ENCODE measurements at regions not wholly inside any gene's neighbourhood (a gene's known extent, or its start where the extent isn't known, plus 50 kb on each side); places are given as distances from the start of the nearest gene placed in this dataset.
"Not testable (repeated sequence)": the region's sequence is repeated elsewhere in the genome, so short reads cannot be mapped to it uniquely, and the experiment has no call there.

DNA sequence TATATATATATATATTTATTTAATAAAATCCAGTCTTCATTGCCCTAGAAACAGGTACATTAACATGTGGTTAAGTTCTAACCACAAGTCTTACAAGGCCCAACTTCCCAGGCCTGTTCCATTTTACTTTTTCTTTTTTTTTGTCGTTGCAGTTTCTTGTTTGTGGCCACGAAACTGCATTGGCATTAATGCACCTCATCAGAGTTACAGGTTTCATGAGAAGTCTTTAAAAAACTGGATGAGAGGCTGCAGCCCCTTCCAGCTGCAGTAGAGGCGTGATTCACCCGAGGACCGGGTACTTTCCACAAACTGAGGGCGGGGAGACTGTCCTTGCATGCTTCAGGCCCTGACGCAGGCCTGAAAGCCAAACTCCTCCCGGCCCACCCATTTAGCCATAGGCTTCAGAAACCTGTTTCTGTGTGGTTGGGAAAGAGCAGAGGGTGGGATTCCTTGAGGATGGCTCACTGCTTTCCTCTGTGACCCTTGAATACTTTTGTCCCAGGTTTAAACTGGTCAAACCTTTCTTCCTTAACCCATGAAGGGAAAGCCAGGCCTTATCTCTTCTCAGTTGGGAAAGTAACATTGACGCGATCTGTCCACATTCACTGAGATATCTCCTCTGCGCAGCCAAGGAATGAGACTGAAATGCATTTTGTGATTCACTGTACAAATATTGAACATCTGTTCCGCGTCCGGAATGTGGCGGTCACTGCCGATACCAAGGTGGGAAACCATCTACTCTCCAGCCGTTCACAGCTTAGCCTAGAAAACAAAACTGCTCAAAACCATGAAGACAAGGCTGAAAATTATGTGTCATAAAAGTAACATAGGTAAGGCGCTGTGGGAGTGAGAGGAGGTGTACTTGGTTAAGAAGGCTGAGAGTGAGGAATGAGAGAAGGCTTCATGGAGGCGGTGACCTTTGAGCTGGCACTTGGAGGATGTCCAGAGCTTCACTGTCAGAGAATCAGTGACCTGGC is 311.7 kb downstream of the GATA3 start:
- no peak overlapping the region for H3K4me3 ChIP-seq
- H3K9ac ChIP-seq: no peak overlapping the region
- no peaks in the 10 kb centered on the region for H4K20me1 ChIP-seq
- H3K9me3 ChIP-seq: peaks cover 8% of the 10 kb centered on the region; the same call in 1 of the 2 replicates
- H3K36me3 ChIP-seq: no peaks in the 10 kb centered on the region
- H3K27me3 ChIP-seq: no peaks in the 10 kb centered on the region
- peak overlapping the region; percentile 32 for H3K4me2 ChIP-seq
- TF ChIP-seq Cebpa-rat (IDR thresholded peaks at IDR 0.05): no peak
- H3K27ac ChIP-seq: no peak overlapping the region
- peaks cover 58% of the 10 kb centered on the region for H3K4me1 ChIP-seq

DNA sequence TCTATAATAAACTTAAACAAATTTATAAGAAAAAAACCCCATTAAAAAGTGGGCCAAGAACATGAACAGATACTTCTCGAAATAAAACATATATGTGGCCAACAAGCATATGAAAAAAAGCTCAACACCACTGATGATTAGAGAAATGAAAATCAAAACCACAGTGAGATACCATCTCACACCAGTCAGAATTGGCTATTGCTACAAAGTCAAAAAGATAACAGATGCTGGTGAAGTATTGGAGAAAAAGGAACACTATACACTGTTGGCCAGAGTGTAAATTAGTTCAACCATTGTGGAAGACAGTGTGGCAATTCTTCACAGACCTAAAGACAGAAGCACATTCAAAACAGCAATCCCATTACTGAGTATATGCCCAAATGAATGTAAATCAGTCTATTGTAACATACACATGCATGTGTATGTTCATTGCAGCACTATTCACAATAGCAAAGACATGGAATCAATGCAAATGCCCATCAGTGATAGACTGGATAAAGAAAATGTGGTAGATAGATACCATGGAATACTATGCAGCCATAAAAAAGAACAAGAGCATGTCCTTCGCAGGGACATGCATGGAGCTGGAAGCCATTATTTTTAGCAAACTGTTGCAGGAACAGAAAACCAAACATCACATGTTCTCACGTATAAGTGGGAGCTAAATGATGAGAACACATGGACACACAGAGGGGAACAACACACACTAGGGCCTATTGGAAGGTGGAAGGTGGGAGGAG is 313.4 kb downstream of the GATA3 start:
- not testable (repeated sequence) for H3K4me3 ChIP-seq, H3K36me3 ChIP-seq, H3K27ac ChIP-seq, H3K4me2 ChIP-seq, H3K9ac ChIP-seq, H4K20me1 ChIP-seq, H3K27me3 ChIP-seq, H3K9me3 ChIP-seq
- peaks cover 55% of the 10 kb centered on the region for H3K4me1 ChIP-seq

DNA sequence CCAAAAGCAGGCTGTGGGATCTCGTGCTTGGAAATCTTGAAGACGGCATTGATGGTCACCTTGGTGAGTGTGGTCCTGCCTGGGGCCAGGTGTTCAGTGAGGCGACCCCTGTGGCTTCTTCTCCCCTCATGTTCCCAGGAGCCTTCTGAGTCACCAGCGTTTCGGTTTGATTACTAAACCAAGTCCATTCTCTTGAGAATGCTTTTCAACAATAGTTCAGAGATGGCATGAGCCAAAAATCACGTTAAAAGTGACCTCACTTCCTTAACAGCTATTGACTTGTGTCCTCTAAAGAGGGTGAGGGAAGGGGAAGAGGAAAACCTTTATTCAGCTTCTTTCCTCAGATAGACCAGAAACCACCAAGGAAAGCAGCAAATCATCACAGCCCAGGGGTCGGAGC is 315.2 kb downstream of the GATA3 start:
- H3K27ac ChIP-seq: peak overlapping the region; percentile 33; the same call in 1 of the 2 replicates
- peak overlapping the region; percentile 67 for H3K4me2 ChIP-seq
- H3K36me3 ChIP-seq: no peaks in the 10 kb centered on the region
- no peak for TF ChIP-seq Cebpa-rat (IDR thresholded peaks at IDR 0.05)
- H3K4me3 ChIP-seq: no peak overlapping the region
- H3K9me3 ChIP-seq: peaks cover 8% of the 10 kb centered on the region; the same call in 1 of the 2 replicates
- peaks cover 43% of the 10 kb centered on the region for H3K4me1 ChIP-seq
- no peaks in the 10 kb centered on the region for H4K20me1 ChIP-seq
- no peak overlapping the region; the same call in 1 of the 2 replicates for H3K9ac ChIP-seq
- no peaks in the 10 kb centered on the region for H3K27me3 ChIP-seq

DNA sequence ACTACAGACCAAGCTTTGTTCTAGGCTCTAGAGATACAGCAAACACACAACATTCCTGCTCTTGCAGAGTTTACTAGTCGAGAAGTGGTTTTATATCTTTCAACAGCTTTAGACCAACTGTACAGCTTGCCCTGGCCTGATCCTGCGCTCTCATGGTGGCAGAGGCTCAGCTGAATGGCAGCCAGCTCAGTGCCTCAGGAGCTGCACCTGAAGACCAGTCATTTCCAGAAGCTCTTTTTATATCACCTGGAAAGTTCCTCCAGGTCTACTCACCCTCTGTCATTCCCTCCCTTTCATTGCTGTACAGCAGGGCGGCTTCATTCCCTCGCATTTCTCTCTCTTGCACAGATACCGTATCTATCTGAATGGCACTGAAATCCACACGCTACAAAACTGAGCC is 319.8 kb downstream of the GATA3 start:
- no peaks in the 10 kb centered on the region for H3K36me3 ChIP-seq
- TF ChIP-seq Cebpa-rat (IDR thresholded peaks at IDR 0.05): no peak
- H3K4me3 ChIP-seq: no peak overlapping the region
- H4K20me1 ChIP-seq: no peaks in the 10 kb centered on the region
- H3K4me2 ChIP-seq: no peak overlapping the region
- no peaks in the 10 kb centered on the region for H3K9me3 ChIP-seq
- H3K27ac ChIP-seq: no peak overlapping the region
- no peak overlapping the region for H3K9ac ChIP-seq
- peaks cover 43% of the 10 kb centered on the region for H3K4me1 ChIP-seq
- H3K27me3 ChIP-seq: no peaks in the 10 kb centered on the region

DNA sequence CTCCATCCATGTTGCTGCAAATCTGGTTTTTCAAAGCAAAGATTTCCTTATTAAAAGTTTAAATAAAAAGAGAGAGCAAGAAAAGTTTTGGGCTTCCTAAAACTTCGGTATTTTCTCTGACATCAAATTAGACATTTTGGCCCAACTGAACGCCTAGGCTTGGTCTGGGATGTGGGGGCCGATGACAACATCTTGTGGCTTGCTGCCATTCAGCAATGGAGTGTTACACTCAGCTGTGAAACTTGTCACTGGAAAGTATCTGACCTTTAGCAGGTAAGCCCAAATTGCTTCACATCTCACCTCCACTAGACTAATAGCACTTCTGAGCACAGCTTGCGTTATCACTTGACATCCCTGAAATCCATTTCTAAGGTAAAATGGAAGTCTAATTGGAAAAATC is 320.6 kb downstream of the GATA3 start:
- no peak for TF ChIP-seq Cebpa-rat (IDR thresholded peaks at IDR 0.05)
- Histone ChIP-seq H3K4me2 (no peak overlapping the region), H3K27me3 (no peaks in the 10 kb centered on the region), H3K36me3 (no peaks in the 10 kb centered on the region), H3K27ac (no peak overlapping the region), H3K9me3 (no peaks in the 10 kb centered on the region), H3K4me1 (peaks cover 42% of the 10 kb centered on the region), H4K20me1 (no peaks in the 10 kb centered on the region), H3K9ac (no peak overlapping the region), H3K4me3 (no peak overlapping the region)

DNA sequence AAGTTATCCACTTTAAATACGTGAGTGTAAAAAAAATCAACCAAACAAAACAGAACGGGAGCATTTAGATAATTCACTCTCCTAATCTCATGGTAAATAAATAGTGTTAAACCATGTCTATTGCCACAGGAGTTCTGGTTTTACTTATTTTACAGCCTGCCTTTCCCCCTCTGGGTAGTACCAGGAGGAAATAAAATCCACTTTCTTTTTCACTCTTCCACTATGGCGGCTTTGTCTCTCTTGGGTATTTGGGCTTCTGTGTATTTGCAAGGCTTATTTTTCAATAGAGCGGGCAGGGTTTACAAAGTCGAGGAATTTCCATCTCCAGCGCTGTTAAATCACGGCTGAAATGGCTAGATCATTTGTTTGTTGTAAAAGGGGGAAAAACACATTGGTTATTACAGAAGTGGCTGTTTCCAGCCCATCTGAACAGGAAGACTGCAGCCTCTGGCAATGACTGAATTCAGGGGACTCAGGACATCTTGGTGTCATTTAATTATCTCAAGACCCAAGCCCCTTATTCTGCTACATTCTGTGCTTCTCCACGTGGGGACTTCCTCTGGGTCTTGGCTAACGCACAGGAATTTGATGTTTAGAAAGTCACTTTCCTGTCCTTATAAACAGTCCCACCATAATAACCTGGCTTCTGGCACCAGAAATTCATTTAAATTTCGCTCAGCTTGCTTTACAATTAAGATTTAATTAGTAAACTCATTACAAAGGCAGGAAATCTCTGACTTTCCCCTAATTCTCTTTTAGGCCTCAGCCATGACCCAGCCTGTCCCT is 323.9 kb downstream of the GATA3 start:
- H3K4me1 ChIP-seq: peaks cover 36% of the 10 kb centered on the region
- H3K27ac ChIP-seq: no peak overlapping the region; the same call in 1 of the 2 replicates
- peak overlapping the region; percentile 34 for H3K4me2 ChIP-seq
- TF ChIP-seq Cebpa-rat (IDR thresholded peaks at IDR 0.05): no peak
- no peaks in the 10 kb centered on the region for H3K36me3 ChIP-seq
- no peaks in the 10 kb centered on the region for H3K9me3 ChIP-seq
- H3K9ac ChIP-seq: no peak overlapping the region
- no peaks in the 10 kb centered on the region for H4K20me1 ChIP-seq
- no peak overlapping the region for H3K4me3 ChIP-seq
- no peaks in the 10 kb centered on the region for H3K27me3 ChIP-seq

DNA sequence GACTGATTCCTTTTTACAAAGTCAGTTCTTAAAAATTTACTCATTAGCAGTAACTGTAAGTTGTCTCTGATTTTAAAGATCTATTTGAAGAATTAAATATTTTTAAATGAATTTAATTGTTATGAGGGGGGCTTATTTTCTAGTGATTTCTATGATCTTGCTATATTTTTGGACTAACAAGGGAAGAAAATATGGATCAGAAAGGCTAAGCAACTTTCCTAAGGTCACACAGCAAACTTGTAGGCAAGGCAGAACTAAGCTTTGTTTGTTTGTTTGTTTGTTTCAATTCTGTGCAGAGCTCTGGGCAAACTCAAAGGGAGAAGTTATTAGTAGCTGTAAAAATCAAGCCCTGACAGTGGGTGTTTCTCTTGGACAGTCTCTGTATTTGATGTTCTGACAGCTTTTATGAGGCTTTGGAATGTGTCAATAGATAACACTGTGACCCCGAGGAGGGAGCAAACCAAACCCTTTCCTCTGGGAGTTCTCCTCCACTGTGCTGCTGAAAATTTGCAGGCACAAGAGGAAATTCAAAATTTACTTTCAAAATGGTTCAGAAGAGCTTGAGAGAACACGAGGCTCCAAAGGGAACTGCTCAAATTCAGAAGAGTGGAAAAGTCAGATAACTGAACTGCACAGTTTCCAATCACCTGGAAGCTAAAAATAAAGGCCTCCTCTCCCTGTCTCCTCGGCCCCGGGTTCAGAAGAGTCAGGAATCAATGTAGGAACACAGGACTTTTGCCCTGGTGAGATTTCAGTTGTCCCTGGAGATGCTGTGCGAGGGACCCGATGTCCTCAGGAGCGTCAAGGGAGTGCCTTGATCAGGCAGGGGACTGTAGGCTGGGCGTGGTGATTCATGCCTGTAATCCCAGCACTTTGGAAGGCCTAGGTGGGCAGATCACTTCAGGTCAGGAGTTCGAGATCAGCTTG is 325.7 kb downstream of the GATA3 start:
- no peaks in the 10 kb centered on the region for H3K36me3 ChIP-seq
- H3K9me3 ChIP-seq: no peaks in the 10 kb centered on the region
- H3K4me1 ChIP-seq: peaks cover 36% of the 10 kb centered on the region
- no peaks in the 10 kb centered on the region for H4K20me1 ChIP-seq
- H3K27me3 ChIP-seq: no peaks in the 10 kb centered on the region
- no peak overlapping the region for H3K9ac ChIP-seq
- no peak for TF ChIP-seq Cebpa-rat (IDR thresholded peaks at IDR 0.05)
- H3K4me2 ChIP-seq: peak overlapping the region; percentile 63
- no peak overlapping the region for H3K4me3 ChIP-seq
- no peak overlapping the region for H3K27ac ChIP-seq

DNA sequence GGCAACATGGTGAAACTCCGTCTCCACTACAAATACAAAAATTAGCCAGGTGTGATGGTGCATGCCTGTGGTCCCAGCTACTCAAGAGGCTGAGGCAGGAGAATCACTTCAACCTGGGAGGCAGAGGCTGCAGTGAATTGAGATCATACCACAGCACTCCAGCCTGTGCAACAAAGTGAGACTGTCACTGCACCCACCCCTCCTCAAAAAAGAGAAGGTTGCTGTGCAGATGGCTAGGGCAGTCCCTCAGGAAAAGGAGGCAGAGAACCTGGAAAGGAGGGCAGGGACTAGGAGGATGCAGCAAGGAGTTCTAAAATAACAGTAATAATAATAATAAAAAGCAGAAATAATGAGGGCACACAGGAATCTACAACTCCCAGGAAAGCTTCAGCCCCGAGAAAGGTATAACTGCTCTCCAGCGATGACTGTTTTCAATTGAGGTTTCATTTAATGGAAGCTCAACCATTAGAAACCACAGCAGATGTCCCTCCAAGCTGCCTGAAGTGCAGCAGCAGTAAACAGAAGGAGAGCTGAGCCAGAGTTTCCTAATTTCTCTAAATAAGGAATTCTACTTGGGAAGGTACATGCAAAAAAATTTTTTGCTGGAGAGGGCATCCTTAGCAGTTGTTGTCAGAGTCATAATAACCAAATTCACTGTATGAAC is 326.5 kb downstream of the GATA3 start:
- no peaks in the 10 kb centered on the region for H3K27me3 ChIP-seq
- H3K9me3 ChIP-seq: 0 out of 2 replicates have a peak, but pooled peaks cover 5% of the 10 kb centered on the region
- no peak overlapping the region for H3K27ac ChIP-seq
- no peak for TF ChIP-seq Cebpa-rat (IDR thresholded peaks at IDR 0.05)
- no peak overlapping the region for H3K4me3 ChIP-seq
- H3K36me3 ChIP-seq: no peaks in the 10 kb centered on the region
- H3K4me1 ChIP-seq: peaks cover 36% of the 10 kb centered on the region
- H3K4me2 ChIP-seq: peak overlapping the region; percentile 63
- no peaks in the 10 kb centered on the region for H4K20me1 ChIP-seq
- H3K9ac ChIP-seq: no peak overlapping the region

All from BLaER1 (cell line).